SH-SY5Y (cell line): ENCODE measurements at regions not wholly inside any gene's neighbourhood (a gene's known extent, or its start where the extent isn't known, plus 50 kb on each side); places are given as distances from the start of the nearest gene placed in this dataset.

Source experiments
- GATA2 ChIP-seq: IDR thresholded peaks from 2 replicates; pipeline ENCODE4 v1.6.1; 2011; ENCODE audit warnings: mild to moderate bottlenecking, low read depth, low read length
- GATA3 ChIP-seq: IDR thresholded peaks from 2 replicates; pipeline ENCODE4 v1.6.1; 2011; ENCODE audit warnings: low read depth, mild to moderate bottlenecking, low read length, moderate library complexity

DNA sequence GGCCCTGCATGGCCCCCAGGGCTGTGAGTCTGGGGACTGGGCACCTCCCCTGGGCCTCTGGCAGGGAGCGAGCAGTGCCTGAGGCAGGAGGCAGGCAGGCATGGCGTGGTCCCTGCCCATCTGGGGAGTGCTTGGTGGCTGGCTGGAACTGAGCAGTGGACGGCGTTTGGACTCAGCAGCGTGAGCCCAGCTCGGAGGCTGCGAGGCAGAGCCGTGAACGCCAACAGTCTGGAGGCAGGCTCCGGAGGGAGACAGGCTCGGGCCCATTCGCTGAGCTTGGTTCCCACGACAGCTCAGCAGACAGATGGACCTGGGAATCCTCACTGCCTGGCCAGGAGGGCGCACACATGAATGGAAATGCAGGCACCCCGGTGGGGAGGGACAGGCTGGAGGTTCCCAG is 160.7 kb upstream of the POU3F1 start:
- no peak for TF ChIP-seq GATA2
- TF ChIP-seq GATA3, result no peak
